Heart right ventricle (tissue), 16 donors: ENCODE measurements at regions not wholly inside any gene's neighbourhood (a gene's known extent, or its start where the extent isn't known, plus 50 kb on each side); places are given as distances from the start of the nearest gene placed in this dataset.

Experiments used
- ATAC-seq, 8 donors: fragments of 200-7000 bp; cut with Tn5 transposase; one replicate each; pipeline ENCODE4 v1.9.1; 2020; ENCODE audit warnings: mild to moderate bottlenecking in 8 of 8, moderate library complexity in 8 of 8, moderate number of reproducible peaks in 1 of 8
- DNase-seq, 2 donors: peaks; one replicate each; pipeline ENCODE4 v3.0.0-alpha.2; 2020
- H3K27ac ChIP-seq, 10 donors: fragments of 200-600 bp; sonication (generic) in 2 of 10; one replicate each; pipeline versions ENCODE4 v1.5.0 to v1.8.0; 2020 to 2022; ENCODE audit warnings: mild to moderate bottlenecking in 3 of 10
- H3K27me3 ChIP-seq, 7 donors: fragments of 200-600 bp; one replicate each; pipeline ENCODE4 v1.8.0; 2021 to 2022; ENCODE audit warnings: mild to moderate bottlenecking in 2 of 7
- H3K36me3 ChIP-seq, 9 donors: fragments of 200-600 bp; sonication (generic) in 1 of 9; one replicate each; pipeline versions ENCODE4 v1.5.0 to v1.8.0; 2020 to 2022; ENCODE audit warnings: mild to moderate bottlenecking in 2 of 9
- H3K4me1 ChIP-seq, 9 donors: fragments of 200-600 bp; sonication (generic) in 1 of 9; one replicate each; pipeline versions ENCODE4 v1.5.0 to v1.8.0; 2020 to 2022; ENCODE audit warnings: mild to moderate bottlenecking in 4 of 9
- H3K4me3 ChIP-seq, 10 donors: fragments of 200-600 bp; sonication (generic) in 2 of 10; one replicate each; pipeline versions ENCODE4 v1.5.0 to v1.8.0; 2020 to 2022; ENCODE audit warnings: mild to moderate bottlenecking in 7 of 10, moderate library complexity in 2 of 10
- H3K9me3 ChIP-seq, 11 donors: fragments of 200-600 bp in 10 of 11; sonication (generic) in 2 of 11; one replicate each; pipeline versions ENCODE4 v1.5.0 to v1.8.0; 2013 to 2022; ENCODE audit warnings: mild to moderate bottlenecking in 2 of 11, control low read depth in 1 of 11, moderate library complexity in 1 of 11
- WGBS, 2 donors: extraction: QIAGEN DNeasy Blood & Tissue Kit; methylation state at CpG; one replicate each; pipeline ENCODE4 v1.1.7; 2013; ENCODE audit warnings: inconsistent platforms in 1 of 2; 5-methylcytosine and 5-hydroxymethylcytosine counted together
- intact Hi-C, 10 donors: fragments of 100-400 bp; cut with DNase I; formaldehyde crosslinking; loops; one replicate each; pipeline versions ENCODE4 v1.11.1 to v1.14.2; 2022
- TF ChIP-seq, protein P1 (sequence below), 9 donors: fragments of 200-600 bp; sonication (generic) in 2 of 9; IDR thresholded peaks; one replicate each; pipeline versions ENCODE4 v1.5.0 to v1.8.0; 2021 to 2022; ENCODE audit warnings: antibody characterized with exemption in 9 of 9, mild to moderate bottlenecking in 5 of 9, moderate library complexity in 1 of 9
- donor health status: Arrhythmogenic right ventricular cardiomyopathy.
- donor health status: ischemic (EF 13 %, LVEDD 7.1; RV severe dilation, severe dysfunction).
- donor health status: healthy with polysubstance abuse.
- donor health status: DM: no; HTN: yes; CAD: no.
- donor health status: DM: no; HTN: no; CAD: no.
- donor health status: ischemic (EF 25% LVEDD 6.9; RV normal size, moderate dysfunction).
- donor health status: ischemic (EF 25% LVEDD 5.7; RV mildly dilated, moderate dysfunction).
- donor health status: healthy.
- donor health status: DM: yes; HTN: yes; CAD: no.
- donor health status: Ischemic cardiomyopathy.
- donor health status: ischemic (EF 35%, LVEDD 5.7; RV mildly dilated, moderate dysfunction).
- donor health status: nonischemic (EF 11% LVEDD 7.7; RV severe dilation, severe dysfunction).
- donor health status: DM: yes; HTN: yes; CAD: no.
- donor health status: PGD.
- donor health status: ischemic (EF 29% LVEDD 5.4; RV normal size, mild dysfunction).
- donor health status: nonischemic (EF 23%, LVEDD 6.1; RV moderate dilation, normal function).

DNA sequence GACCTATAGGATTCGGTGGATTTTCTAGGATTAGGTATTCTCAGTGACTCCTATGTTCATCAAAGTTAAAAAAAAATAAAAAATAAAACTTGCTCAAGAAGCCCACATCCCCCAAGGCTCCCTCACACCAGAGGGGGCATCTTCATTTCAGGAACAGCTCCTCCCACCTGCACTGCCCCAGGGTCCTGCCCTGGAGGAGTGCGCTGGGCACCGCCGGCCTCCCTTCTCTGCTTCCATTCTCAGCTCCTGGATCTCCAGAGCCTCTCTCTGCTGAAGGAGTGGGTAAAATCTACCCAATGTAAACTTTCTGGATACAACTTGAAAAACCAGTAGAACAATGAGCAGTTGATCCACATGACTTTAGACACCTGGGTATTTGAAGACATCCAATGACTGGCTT, 359.8 kb upstream of the IRX4 start:
- Histone ChIP-seq H3K9me3 (peaks cover 0 to 11% (median 0%) of the 10 kb centered on the region in 11 donors), H3K27ac (no peak overlapping the region), H3K36me3 (no peaks in the 10 kb centered on the region), H3K4me1 (no peaks in the 10 kb centered on the region), H3K27me3 (no peaks in the 10 kb centered on the region), H3K4me3 (no peak overlapping the region)
- TF ChIP-seq, protein P1, sequence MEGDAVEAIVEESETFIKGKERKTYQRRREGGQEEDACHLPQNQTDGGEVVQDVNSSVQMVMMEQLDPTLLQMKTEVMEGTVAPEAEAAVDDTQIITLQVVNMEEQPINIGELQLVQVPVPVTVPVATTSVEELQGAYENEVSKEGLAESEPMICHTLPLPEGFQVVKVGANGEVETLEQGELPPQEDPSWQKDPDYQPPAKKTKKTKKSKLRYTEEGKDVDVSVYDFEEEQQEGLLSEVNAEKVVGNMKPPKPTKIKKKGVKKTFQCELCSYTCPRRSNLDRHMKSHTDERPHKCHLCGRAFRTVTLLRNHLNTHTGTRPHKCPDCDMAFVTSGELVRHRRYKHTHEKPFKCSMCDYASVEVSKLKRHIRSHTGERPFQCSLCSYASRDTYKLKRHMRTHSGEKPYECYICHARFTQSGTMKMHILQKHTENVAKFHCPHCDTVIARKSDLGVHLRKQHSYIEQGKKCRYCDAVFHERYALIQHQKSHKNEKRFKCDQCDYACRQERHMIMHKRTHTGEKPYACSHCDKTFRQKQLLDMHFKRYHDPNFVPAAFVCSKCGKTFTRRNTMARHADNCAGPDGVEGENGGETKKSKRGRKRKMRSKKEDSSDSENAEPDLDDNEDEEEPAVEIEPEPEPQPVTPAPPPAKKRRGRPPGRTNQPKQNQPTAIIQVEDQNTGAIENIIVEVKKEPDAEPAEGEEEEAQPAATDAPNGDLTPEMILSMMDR (IDR thresholded peaks at IDR 0.05) = no peak
- no peak for ATAC-seq
- DNase-seq = no peak
- intact Hi-C loops = no loop called here
- WGBS, 2 donors = 85 to 86% methylated on average over 4 of the region's 4 CpGs

DNA sequence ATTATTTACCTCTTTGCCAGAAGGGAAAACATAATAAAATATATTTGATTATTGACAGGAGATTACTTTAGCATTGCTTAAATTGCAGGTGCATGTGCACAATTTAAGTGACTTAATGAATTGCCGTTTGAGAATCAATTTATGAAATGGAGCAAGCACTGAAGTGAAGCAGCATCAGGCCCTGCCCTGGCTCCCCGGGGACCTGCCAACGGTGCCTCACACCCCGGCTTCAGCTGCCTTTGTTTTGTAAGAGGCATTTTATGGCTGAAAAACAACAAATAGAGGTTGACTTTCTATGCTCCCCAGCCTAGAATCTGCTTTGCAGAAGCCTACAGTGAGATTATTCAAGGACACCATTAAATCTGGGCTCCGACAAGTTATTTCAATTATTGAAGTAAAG, 359.1 kb upstream of the IRX4 start:
- Histone ChIP-seq H3K36me3 (no peaks in the 10 kb centered on the region), H3K27ac (no peak overlapping the region), H3K27me3 (peaks cover 0 to 4% (median 0%) of the 10 kb centered on the region in 7 donors), H3K4me3 (no peak overlapping the region), H3K4me1 (no peaks in the 10 kb centered on the region), H3K9me3 (peaks cover 0 to 15% (median 0%) of the 10 kb centered on the region in 11 donors)
- ATAC-seq (no peak), DNase-seq (no peak)
- intact Hi-C loops = no loop called here
- 67 to 72% methylated on average over 5 of the region's 5 CpGs for WGBS, 2 donors
- TF ChIP-seq, protein P1 (IDR thresholded peaks at IDR 0.05) = no peak

DNA sequence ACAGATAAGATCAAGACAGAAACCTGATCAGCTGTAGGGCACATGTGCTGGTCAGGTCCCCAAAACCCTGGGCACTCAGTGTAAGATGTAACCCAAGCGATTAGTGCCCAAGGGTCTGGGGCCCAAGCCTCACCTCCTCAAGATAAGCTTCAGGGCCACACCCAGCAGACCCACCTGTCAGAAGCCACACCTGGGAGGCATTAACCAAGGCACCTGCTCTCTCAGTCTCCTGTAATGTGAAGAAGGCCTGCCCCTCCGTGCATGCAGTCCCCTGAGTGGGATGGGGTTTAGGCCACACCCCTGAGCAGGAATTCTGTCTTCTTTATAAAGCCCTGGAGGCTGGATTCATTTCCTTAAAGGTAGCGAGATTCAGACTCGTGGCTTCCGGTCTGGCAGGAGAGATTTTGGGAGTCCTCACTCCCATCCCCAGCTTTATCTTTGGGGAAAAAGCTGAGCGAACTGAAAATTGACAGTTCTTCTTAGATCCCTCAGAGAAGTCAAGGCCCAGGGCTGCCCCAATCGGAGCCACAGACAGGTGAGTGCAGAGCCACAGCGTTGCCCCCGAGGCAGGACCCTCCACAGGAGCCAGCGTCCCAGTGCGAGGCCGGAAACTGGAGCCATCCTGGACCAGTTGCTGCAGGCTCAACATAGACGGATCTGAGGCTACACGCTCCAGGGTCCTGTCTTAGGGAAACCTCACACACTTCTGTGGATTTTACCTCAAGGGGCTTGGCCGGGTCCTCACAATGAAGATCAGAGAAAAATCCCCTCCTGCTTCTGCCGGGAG, 357.6 kb upstream of the IRX4 start:
- Histone ChIP-seq H3K9me3 (peaks cover 0 to 24% (median 4%) of the 10 kb centered on the region in 11 donors), H3K4me1 (no peaks in the 10 kb centered on the region), H3K36me3 (no peaks in the 10 kb centered on the region), H3K27me3 (peaks cover 0 to 5% (median 0%) of the 10 kb centered on the region in 7 donors), H3K4me3 (no peak overlapping the region), H3K27ac (no peak overlapping the region)
- WGBS, 2 donors = 80 to 81% methylated on average over 16 of the region's 16 CpGs
- intact Hi-C loops = no loop called here
- TF ChIP-seq, protein P1 (IDR thresholded peaks at IDR 0.05) = no peak
- ATAC-seq (no peak), DNase-seq (no peak)

DNA sequence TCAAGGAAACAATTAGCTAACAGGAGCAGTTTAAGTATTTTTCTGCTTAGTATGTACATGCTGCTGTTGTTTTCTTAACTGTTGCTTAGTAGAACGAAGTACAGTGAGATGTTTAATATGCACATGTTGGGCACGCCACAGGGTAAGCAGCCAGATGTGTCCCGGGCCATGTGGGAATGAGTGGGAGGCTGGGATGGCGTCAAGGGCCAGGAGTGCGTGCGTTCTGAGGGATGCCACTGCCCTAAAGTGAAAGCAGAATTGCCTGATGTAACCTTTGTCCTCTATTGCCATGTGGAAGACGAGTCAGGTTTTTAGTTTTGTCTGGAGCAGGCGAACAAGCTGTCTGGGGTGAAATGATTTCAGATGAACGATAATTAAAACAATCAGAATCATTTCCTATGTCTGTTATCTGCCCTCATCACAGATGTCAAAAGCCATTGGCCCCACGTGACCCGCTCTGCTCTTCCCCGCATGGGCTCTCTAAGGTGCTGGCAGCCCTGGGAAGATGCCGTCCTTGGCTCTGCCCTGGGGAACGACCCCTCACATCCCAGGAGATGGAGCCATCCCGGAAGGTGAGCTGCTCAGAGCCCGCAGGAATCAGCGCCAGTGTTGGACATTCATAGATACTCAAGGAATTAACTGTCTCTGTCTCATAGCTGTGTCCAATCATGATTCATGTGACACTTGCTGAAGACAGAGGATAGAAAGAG, 356.6 kb upstream of the IRX4 start:
- no peaks in the 10 kb centered on the region for H3K4me1 ChIP-seq
- intact Hi-C loops = no loop called here
- H3K4me3 ChIP-seq = no peak overlapping the region
- H3K27me3 ChIP-seq = peaks cover 0 to 5% (median 0%) of the 10 kb centered on the region in 7 donors
- peaks cover 0 to 33% (median 4%) of the 10 kb centered on the region in 11 donors for H3K9me3 ChIP-seq
- 77 to 81% methylated on average over 17 of the region's 17 CpGs for WGBS, 2 donors
- no peak for DNase-seq
- no peak overlapping the region for H3K27ac ChIP-seq
- TF ChIP-seq, protein P1 (IDR thresholded peaks at IDR 0.05) = no peak
- no peaks in the 10 kb centered on the region for H3K36me3 ChIP-seq
- no peak for ATAC-seq
